ENCODE measurements at regions not wholly inside any gene's neighbourhood (a gene's known extent, or its start where the extent isn't known, plus 50 kb on each side); places are given as distances from the start of the nearest gene placed in this dataset.

DNA sequence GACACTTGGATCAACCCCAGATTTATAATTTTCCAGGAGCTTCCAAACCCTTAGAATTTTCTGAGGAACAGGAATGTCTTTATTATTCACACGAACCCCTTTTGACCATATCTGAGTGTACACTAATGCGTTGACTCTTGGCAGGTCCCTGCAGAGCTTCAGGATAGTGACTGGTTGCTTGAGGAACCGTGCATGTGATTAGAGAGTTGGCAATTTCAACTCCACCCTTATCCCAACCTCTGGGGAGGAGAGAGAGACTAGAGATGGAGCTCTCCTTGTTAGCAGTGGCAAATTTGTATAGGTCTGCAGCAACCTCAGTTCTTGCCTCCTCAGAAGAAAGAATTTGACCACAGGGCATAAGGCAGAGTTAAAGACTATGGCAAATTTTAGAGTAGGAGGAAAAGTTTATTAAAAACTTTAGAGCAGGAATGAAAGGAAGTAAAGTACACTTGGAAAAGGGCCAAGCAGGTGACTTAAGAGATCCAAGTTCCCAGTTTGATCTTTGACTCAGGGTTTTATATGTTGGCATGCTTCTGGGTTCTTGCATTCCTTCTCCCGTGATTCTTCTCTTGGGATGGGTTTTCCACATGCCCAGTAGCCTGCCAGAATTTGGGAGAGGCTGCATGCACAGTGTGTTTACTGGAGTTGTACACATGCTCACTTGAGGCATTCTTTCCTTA lies 93.8 kb upstream of the ETV3 start:
- TF ChIP-seq, protein P1, sequence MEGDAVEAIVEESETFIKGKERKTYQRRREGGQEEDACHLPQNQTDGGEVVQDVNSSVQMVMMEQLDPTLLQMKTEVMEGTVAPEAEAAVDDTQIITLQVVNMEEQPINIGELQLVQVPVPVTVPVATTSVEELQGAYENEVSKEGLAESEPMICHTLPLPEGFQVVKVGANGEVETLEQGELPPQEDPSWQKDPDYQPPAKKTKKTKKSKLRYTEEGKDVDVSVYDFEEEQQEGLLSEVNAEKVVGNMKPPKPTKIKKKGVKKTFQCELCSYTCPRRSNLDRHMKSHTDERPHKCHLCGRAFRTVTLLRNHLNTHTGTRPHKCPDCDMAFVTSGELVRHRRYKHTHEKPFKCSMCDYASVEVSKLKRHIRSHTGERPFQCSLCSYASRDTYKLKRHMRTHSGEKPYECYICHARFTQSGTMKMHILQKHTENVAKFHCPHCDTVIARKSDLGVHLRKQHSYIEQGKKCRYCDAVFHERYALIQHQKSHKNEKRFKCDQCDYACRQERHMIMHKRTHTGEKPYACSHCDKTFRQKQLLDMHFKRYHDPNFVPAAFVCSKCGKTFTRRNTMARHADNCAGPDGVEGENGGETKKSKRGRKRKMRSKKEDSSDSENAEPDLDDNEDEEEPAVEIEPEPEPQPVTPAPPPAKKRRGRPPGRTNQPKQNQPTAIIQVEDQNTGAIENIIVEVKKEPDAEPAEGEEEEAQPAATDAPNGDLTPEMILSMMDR (IDR thresholded peaks at IDR 0.05) = no peak
- TF ChIP-seq POLR2A (IDR thresholded peaks at IDR 0.05) = no peak
- no peak for TF ChIP-seq POLR2AphosphoS5 (IDR thresholded peaks at IDR 0.05)

Measured in prostate gland (tissue), 2 donors.